Neural progenitor cell (in vitro differentiated cells): ENCODE measurements at regions not wholly inside any gene's neighbourhood (a gene's known extent, or its start where the extent isn't known, plus 50 kb on each side); places are given as distances from the start of the nearest gene placed in this dataset.
"Not testable (repeated sequence)": the region's sequence is repeated elsewhere in the genome, so short reads cannot be mapped to it uniquely, and the experiment has no call there.

Experiments used
- EZH2 ChIP-seq: fragments of 200-600 bp; sonication (generic); IDR thresholded peaks from 2 replicates; pipeline ENCODE4 v1.6.1; 2017; ENCODE audit warnings: antibody characterized with exemption, mild to moderate bottlenecking, moderate library complexity
- EZH2phosphoT487 ChIP-seq: fragments of 200-600 bp; sonication (generic); IDR thresholded peaks from 2 replicates; pipeline ENCODE4 v1.6.1; 2017; ENCODE audit warnings: antibody characterized with exemption
- TF ChIP-seq, protein P1 (sequence below): fragments of 200-600 bp; sonication (generic); IDR thresholded peaks from 2 replicates; pipeline ENCODE4 v1.5.1; 2017; ENCODE audit warnings: antibody characterized with exemption, mild to moderate bottlenecking

DNA sequence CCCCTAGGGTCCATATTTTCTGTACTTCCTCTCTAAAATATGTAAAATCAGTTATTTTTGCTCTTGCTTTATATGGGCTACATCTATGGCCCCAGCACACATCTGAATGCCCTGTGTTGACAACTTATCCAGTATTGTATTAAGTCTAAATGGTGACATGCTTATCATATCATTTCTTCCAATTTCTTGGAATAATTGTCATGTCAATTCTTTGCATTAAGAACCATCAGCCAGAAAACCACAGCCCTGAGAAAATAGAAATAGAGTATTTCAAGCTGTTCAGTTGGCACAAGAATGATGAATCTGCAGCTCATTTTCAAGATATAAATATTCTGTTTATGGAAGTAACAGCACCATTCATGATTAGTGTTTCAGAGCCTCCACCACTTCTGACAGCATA, 421.8 kb downstream of the RPIA start:
- TF ChIP-seq, protein P1, sequence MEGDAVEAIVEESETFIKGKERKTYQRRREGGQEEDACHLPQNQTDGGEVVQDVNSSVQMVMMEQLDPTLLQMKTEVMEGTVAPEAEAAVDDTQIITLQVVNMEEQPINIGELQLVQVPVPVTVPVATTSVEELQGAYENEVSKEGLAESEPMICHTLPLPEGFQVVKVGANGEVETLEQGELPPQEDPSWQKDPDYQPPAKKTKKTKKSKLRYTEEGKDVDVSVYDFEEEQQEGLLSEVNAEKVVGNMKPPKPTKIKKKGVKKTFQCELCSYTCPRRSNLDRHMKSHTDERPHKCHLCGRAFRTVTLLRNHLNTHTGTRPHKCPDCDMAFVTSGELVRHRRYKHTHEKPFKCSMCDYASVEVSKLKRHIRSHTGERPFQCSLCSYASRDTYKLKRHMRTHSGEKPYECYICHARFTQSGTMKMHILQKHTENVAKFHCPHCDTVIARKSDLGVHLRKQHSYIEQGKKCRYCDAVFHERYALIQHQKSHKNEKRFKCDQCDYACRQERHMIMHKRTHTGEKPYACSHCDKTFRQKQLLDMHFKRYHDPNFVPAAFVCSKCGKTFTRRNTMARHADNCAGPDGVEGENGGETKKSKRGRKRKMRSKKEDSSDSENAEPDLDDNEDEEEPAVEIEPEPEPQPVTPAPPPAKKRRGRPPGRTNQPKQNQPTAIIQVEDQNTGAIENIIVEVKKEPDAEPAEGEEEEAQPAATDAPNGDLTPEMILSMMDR = not testable (repeated sequence)
- not testable (repeated sequence) for TF ChIP-seq EZH2, EZH2phosphoT487
